ENCODE measurements at regions not wholly inside any gene's neighbourhood (a gene's known extent, or its start where the extent isn't known, plus 50 kb on each side); places are given as distances from the start of the nearest gene placed in this dataset.

DNA sequence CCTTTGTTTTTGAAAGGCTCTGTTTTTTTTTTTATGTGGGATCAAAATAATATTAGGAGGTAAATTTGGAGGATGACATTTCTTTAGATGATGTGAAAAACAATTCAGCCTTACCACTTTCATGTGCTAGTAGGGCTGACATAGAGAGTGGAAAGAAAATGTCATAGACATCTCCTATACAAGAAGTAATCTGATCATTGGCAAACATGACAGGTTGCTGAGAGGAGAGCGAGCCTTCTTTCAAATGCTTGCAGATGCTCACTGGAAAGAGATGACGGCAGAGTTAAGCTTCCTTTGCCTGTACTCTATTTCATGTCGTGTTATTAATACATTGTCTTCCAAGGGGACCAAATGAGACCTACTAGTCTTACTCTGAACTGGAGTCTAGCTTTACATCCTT lies 160.1 kb upstream of the DAP start:
- intact Hi-C loops (cut with DNase I), result no loop called here
- Histone ChIP-seq H3K36me3 (replicated peaks in 1 of 2) (no peaks in the 10 kb centered on the region), H3K27me3 (no peaks in the 10 kb centered on the region), H3K4me3 (no peak overlapping the region), H3K9me3 (replicated peaks in 1 of 3) (no peaks in the 10 kb centered on the region), H3K27ac (no peak overlapping the region), H3K4me1 (replicated peaks in 1 of 2) (no peaks in the 10 kb centered on the region)
- no peak for DNase-seq
- 78 to 88% (median 86%) methylated on average over 3 of the region's 3 CpGs for WGBS, 4 donors
- TF ChIP-seq POLR2A (IDR thresholded peaks at IDR 0.05), result no peak
- TF ChIP-seq, protein P1, sequence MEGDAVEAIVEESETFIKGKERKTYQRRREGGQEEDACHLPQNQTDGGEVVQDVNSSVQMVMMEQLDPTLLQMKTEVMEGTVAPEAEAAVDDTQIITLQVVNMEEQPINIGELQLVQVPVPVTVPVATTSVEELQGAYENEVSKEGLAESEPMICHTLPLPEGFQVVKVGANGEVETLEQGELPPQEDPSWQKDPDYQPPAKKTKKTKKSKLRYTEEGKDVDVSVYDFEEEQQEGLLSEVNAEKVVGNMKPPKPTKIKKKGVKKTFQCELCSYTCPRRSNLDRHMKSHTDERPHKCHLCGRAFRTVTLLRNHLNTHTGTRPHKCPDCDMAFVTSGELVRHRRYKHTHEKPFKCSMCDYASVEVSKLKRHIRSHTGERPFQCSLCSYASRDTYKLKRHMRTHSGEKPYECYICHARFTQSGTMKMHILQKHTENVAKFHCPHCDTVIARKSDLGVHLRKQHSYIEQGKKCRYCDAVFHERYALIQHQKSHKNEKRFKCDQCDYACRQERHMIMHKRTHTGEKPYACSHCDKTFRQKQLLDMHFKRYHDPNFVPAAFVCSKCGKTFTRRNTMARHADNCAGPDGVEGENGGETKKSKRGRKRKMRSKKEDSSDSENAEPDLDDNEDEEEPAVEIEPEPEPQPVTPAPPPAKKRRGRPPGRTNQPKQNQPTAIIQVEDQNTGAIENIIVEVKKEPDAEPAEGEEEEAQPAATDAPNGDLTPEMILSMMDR (IDR thresholded peaks at IDR 0.05), result no peak

DNA sequence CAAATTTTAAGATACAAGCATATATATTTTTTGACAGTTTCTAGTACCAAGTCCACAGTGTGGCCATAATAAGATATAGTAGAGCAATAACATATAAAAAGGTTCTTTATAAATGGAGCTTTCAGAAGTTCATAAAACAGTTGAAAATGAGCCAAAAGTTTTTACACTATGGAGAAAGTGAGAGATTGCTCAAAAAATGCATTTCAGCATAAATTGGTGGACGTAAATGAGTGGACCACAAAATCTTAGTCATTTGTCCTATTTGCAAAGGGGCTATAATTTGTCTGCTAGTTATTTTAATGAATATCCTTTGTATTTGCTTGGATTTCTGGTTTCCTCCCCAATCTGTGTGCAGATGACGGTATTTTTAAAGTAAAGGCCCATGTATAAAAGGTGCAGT lies 159.4 kb upstream of the DAP start:
- 78 to 88% (median 86%) methylated on average over 2 of the region's 2 CpGs for WGBS, 4 donors
- Histone ChIP-seq H3K36me3 (replicated peaks in 1 of 2) (no peaks in the 10 kb centered on the region), H3K27ac (no peak overlapping the region), H3K4me1 (replicated peaks in 1 of 2) (no peaks in the 10 kb centered on the region), H3K4me3 (no peak overlapping the region), H3K9me3 (replicated peaks in 1 of 3) (no peaks in the 10 kb centered on the region), H3K27me3 (no peaks in the 10 kb centered on the region)
- intact Hi-C loops (cut with DNase I), result no loop called here
- TF ChIP-seq, protein P1 (IDR thresholded peaks at IDR 0.05), result no peak
- TF ChIP-seq POLR2A (IDR thresholded peaks at IDR 0.05), result no peak
- DNase-seq, result no peak

DNA sequence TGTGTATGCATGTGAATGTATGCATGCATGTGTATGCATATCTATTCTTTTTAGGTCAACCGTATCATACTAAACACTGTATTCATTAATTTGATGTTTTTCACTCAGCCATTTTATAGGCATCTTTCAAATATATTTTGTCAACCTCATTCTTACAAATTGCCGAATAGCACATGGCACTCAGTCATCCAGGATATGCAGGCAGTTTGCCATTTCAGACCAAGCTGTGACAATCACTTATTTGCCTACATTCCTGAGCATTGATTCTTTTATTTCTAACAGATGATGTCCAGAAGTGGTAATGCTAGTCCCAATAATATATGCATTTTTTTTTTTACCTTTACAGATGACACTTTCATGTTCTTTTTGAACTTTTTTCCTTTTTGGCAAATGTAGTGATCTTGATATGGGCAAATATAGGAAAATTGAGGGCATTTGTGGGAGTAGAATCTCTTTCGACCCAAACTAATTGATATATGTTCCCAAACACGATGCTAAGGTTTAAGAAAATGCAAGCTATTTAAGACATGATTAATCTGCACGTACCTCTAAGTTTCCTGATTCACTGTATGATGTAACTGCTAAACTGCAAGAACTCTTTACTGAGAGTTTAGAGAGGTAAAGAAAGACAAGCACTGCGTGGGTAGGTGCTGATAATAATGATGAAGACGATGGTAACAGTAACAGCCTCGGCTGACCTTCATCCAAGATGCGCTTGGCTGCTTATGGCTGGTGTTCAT lies 153.9 kb upstream of the DAP start:
- TF ChIP-seq POLR2A (IDR thresholded peaks at IDR 0.05), result no peak
- TF ChIP-seq, protein P1 (IDR thresholded peaks at IDR 0.05), result no peak
- intact Hi-C loops (cut with DNase I), result no loop called here
- no peak for DNase-seq
- Histone ChIP-seq H3K27me3 (no peaks in the 10 kb centered on the region), H3K4me1 (replicated peaks in 1 of 2) (peaks cover 0 to 11% of the 10 kb centered on the region in 2 donors), H3K27ac (no peak overlapping the region), H3K36me3 (replicated peaks in 1 of 2) (no peaks in the 10 kb centered on the region), H3K9me3 (replicated peaks in 1 of 3) (no peaks in the 10 kb centered on the region), H3K4me3 (no peak overlapping the region)
- WGBS, 4 donors, result 66 to 81% (median 72%) methylated on average over 9 of the region's 9 CpGs

DNA sequence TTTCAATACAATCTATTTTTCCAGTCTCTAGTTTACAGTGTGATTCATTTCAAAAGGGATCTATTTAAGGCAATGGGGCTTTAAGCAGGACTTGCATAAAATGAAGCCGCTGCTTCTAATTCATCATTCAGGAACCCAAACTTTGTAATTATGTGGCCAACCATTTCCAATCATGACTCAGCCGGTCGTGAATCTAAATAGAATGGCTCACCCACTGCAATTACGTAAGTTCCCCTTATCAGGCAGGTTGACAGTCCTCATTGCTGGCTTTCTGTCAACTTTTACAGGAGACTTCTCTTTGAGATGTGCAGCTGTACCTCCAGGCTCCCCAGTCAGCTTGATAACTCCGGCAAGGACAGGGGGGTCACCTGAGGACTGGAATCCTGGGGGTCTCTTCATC lies 152.8 kb upstream of the DAP start:
- DNase-seq, result peak; percentile 44 to 81 (median 79)
- intact Hi-C loops (cut with DNase I), result no loop called here
- no peak for TF ChIP-seq POLR2A (IDR thresholded peaks at IDR 0.05)
- TF ChIP-seq, protein P1 (IDR thresholded peaks at IDR 0.05), result no peak
- 7 to 18% (median 17%) methylated on average over 5 of the region's 5 CpGs for WGBS, 4 donors
- Histone ChIP-seq H3K9me3 (replicated peaks in 1 of 3) (no peaks in the 10 kb centered on the region), H3K36me3 (replicated peaks in 1 of 2) (no peaks in the 10 kb centered on the region), H3K27me3 (no peaks in the 10 kb centered on the region), H3K4me3 (no peak overlapping the region), H3K27ac (peak overlapping the region in 1 of 5 donors; percentile 47), H3K4me1 (replicated peaks in 1 of 2) (peaks cover 0 to 11% of the 10 kb centered on the region in 2 donors)
